Activated B cell treated with CpG ODN at 0.5 μM for 24 hours (primary cell): ENCODE measurements at regions not wholly inside any gene's neighbourhood (a gene's known extent, or its start where the extent isn't known, plus 50 kb on each side); places are given as distances from the start of the nearest gene placed in this dataset.

Experiments
- ATAC-seq: fragments of 200-7000 bp; cut with Tn5 transposase; one replicate; pipeline ENCODE4 v1.10.0; 2021; ENCODE audit warnings: low read depth, mild to moderate bottlenecking, moderate library complexity
- CTCF ChIA-PET: fragments of 350-600 bp; sonication (Branson Sonifier 250); formaldehyde crosslinking; loops from one replicate; lab custom pipeline; 2021; ENCODE audit warnings: antibody characterized with exemption; lab: Charles Lee
- POLR2A ChIA-PET: fragments of 350-600 bp; sonication (Branson Sonifier 250); formaldehyde crosslinking; loops from one replicate; lab custom pipeline; 2021; ENCODE audit warnings: antibody characterized with exemption; lab: Charles Lee
- DNase-seq: peaks from one replicate; pipeline ENCODE4 v3.0.0; 2022
- H3K27ac Mint-ChIP-seq: one replicate; pipeline ENCODE4 v1.8.0; 2020; ENCODE audit warnings: mixed read lengths
- H3K27me3 Mint-ChIP-seq: one replicate; pipeline ENCODE4 v1.8.0; 2021; ENCODE audit warnings: mixed read lengths
- H3K36me3 Mint-ChIP-seq: one replicate; pipeline ENCODE4 v1.8.0; 2021; ENCODE audit warnings: low read depth, mixed read lengths
- H3K4me1 Mint-ChIP-seq: one replicate; pipeline ENCODE4 v1.8.0; 2021; ENCODE audit warnings: mixed read lengths
- H3K4me3 Mint-ChIP-seq: one replicate; pipeline ENCODE4 v1.8.0; 2020; ENCODE audit warnings: mild to moderate bottlenecking, mixed read lengths
- H3K9me3 Mint-ChIP-seq: one replicate; pipeline ENCODE4 v1.8.0; 2020; ENCODE audit warnings: mixed read lengths
- intact Hi-C: fragments of 100-400 bp; cut with micrococcal nuclease; formaldehyde crosslinking; loops from one replicate; pipeline ENCODE4 v1.15.1; 2024
- TF ChIP-seq, protein P1 (sequence below): fragments of 200-600 bp; IDR thresholded peaks from one replicate; pipeline ENCODE4 v1.8.0; 2022; ENCODE audit warnings: antibody characterized with exemption, mild to moderate bottlenecking

DNA sequence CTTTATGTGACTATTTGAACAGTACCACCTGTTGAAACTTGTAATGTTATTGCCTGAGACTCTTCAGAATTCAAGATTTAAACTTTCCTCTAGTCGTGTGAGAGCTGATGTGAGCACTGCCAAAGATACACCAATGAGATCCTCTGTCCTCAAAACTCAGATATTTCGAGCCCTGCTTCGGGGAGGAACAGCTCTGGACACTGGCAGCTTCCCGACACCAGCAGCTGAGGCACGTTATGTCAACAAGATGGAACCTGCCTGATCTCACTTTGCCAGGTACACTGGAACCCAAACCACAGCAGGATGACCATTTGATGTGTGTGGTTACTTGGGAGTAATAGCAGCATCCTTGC lies 319.9 kb upstream of the RBMS1 start:
- no peak overlapping the region for H3K4me3 Mint-ChIP-seq
- DNase-seq, result no peak
- H3K27me3 Mint-ChIP-seq, result no peaks in the 10 kb centered on the region
- no peaks in the 10 kb centered on the region for H3K9me3 Mint-ChIP-seq
- ChIA-PET CTCF (no interaction called here), POLR2A (no interaction called here)
- ATAC-seq, result no peak
- H3K27ac Mint-ChIP-seq, result no peak overlapping the region
- H3K4me1 Mint-ChIP-seq, result no peaks in the 10 kb centered on the region
- intact Hi-C loops, result no loop called here
- no peaks in the 10 kb centered on the region for H3K36me3 Mint-ChIP-seq
- TF ChIP-seq, protein P1, sequence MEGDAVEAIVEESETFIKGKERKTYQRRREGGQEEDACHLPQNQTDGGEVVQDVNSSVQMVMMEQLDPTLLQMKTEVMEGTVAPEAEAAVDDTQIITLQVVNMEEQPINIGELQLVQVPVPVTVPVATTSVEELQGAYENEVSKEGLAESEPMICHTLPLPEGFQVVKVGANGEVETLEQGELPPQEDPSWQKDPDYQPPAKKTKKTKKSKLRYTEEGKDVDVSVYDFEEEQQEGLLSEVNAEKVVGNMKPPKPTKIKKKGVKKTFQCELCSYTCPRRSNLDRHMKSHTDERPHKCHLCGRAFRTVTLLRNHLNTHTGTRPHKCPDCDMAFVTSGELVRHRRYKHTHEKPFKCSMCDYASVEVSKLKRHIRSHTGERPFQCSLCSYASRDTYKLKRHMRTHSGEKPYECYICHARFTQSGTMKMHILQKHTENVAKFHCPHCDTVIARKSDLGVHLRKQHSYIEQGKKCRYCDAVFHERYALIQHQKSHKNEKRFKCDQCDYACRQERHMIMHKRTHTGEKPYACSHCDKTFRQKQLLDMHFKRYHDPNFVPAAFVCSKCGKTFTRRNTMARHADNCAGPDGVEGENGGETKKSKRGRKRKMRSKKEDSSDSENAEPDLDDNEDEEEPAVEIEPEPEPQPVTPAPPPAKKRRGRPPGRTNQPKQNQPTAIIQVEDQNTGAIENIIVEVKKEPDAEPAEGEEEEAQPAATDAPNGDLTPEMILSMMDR, result no peak

DNA sequence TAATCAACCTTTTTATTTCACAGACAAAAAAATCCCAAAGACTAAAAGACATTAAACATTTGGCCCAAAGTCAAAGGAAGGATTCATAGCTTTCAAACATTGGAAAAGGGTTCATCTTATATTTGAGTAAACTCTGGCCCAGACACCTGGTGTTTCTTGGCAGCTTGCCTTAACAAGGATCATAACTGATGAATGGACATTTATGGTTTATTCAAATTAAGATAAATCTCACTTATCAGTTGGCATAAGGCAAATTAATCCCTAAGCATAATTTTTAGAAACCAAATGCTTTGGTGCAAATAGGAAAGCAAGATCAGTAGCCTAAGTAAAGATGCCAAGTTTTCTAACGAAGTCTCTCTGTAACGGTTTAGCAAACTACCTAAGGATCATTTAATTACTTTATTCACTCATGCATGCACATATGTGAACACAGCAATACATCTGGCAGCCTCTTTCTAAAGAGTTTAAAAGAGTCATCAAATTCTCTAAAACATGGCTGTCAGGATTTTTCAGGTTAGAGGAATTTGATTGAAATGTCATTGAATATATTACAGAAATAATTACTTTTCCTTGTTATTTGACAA lies 323.4 kb upstream of the RBMS1 start:
- TF ChIP-seq, protein P1, result no peak
- ChIA-PET POLR2A (no interaction called here), CTCF (no interaction called here)
- ATAC-seq (no peak), DNase-seq (no peak)
- Mint-ChIP-seq H3K9me3 (no peaks in the 10 kb centered on the region), H3K4me3 (no peak overlapping the region), H3K4me1 (no peaks in the 10 kb centered on the region), H3K36me3 (no peaks in the 10 kb centered on the region), H3K27me3 (no peaks in the 10 kb centered on the region), H3K27ac (no peak overlapping the region)
- intact Hi-C loops, result no loop called here

DNA sequence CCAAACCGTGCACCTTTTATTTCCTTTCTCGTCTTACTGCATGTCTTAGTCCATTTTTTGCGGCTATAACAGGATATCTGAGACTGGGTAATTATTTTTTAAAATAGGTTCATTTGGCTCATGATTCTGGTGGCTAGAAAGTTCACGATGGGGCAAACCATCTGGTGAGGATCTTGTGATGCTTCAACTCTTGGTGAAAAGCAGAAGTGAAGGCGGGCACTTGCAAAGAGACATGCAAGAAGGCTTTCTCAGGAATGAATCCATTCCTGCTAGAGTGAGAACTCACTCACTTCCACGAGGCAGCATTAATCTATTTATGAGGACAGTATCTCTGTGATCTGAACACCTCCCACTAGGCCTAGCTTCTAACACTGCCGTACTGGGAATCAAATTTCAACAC lies 327.1 kb upstream of the RBMS1 start:
- intact Hi-C loops, result no loop called here
- DNase-seq (no peak), ATAC-seq (no peak)
- CTCF ChIA-PET, result no interaction called here
- Mint-ChIP-seq H3K36me3 (no peaks in the 10 kb centered on the region), H3K4me1 (no peaks in the 10 kb centered on the region), H3K27me3 (no peaks in the 10 kb centered on the region), H3K9me3 (peaks cover 20% of the 10 kb centered on the region), H3K27ac (no peak overlapping the region), H3K4me3 (no peak overlapping the region)
- POLR2A ChIA-PET, result no interaction called here
- TF ChIP-seq, protein P1, result no peak

DNA sequence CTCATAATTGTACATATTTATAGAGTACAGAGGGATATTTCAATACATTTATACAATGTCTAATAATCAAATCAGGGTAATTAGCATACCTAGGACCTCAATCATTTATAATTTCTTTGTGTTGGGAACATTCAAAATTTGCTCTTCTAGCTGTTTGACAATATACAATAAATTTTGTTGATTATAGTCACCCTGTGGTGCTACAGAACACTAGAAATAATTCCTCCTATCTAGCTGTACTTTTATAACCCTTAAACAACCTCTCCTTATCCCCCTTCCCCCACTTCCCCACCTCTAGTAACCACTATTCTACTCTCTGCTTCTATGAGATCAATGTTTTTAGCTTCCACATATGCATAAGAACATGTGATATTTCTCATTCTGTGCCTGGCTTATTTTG lies 328.4 kb upstream of the RBMS1 start:
- ATAC-seq (no peak), DNase-seq (no peak)
- TF ChIP-seq, protein P1, result no peak
- Mint-ChIP-seq H3K4me1 (no peaks in the 10 kb centered on the region), H3K36me3 (no peaks in the 10 kb centered on the region), H3K27me3 (no peaks in the 10 kb centered on the region), H3K9me3 (peaks cover 27% of the 10 kb centered on the region), H3K27ac (no peak overlapping the region), H3K4me3 (no peak overlapping the region)
- ChIA-PET CTCF (no interaction called here), POLR2A (no interaction called here)
- intact Hi-C loops, result no loop called here

DNA sequence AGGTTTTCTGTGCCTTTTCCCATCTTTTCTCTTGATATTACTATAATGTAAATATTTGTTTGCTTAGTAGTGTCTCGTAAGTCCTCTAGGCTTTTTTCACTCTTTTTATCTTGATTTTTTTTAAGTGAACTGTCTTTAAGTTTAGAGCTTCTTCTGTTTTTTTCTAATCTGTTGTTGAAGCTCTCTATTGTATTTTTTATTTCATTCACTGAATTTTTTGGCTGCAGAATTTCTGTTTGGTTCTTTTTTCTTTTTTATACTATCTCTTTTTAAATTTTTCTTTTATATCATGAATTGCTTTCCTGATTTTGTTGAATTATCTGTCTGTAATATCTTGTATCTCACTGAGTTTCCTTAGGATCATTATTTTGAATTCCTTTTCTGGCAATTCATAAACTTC lies 331.8 kb upstream of the RBMS1 start:
- H3K4me1 Mint-ChIP-seq, result no peaks in the 10 kb centered on the region
- H3K9me3 Mint-ChIP-seq, result peaks cover 36% of the 10 kb centered on the region
- H3K27ac Mint-ChIP-seq, result no peak overlapping the region
- no peaks in the 10 kb centered on the region for H3K36me3 Mint-ChIP-seq
- H3K4me3 Mint-ChIP-seq, result no peak overlapping the region
- no peaks in the 10 kb centered on the region for H3K27me3 Mint-ChIP-seq
- DNase-seq, result no peak
- ChIA-PET POLR2A (no interaction called here), CTCF (no interaction called here)
- TF ChIP-seq, protein P1, result no peak
- no peak for ATAC-seq
- intact Hi-C loops, result no loop called here
